Stimulated activated CD4-positive, alpha-beta T cell treated with anti-CD3 and anti-CD28 coated beads, Interleukin-15, amount 100 ng/mL, for 48 hours (primary cell): ENCODE measurements at regions not wholly inside any gene's neighbourhood (a gene's known extent, or its start where the extent isn't known, plus 50 kb on each side); places are given as distances from the start of the nearest gene placed in this dataset.

Source experiments
- DNase-seq, 2 donors: peaks; one replicate each; pipeline ENCODE4 v3.0.0-alpha.2; 2020; ENCODE audit warnings: low read depth in 2 of 2

GRCh38 chr14:53613404-53614253, 343.0 kb downstream of the BMP4 start:
- DNase-seq = no peak

GRCh38 chr14:53610947-53611346, 345.7 kb downstream of the BMP4 start:
- DNase-seq = no peak

- DNase-seq = no peak
Observed at GRCh38 chr14:53609009-53609408, 347.6 kb downstream of the BMP4 start.

GRCh38 chr14:53608369-53608768, 348.3 kb downstream of the BMP4 start:
- no peak for DNase-seq

GRCh38 chr14:53606203-53606602, 350.4 kb downstream of the BMP4 start:
- DNase-seq = no peak

GRCh38 chr14:53605562-53605961, 351.1 kb downstream of the BMP4 start:
- no peak for DNase-seq

- DNase-seq = no peak
Observed at GRCh38 chr14:53603994-53604393, 352.6 kb downstream of the BMP4 start.

- DNase-seq = no peak
Observed at GRCh38 chr14:53601409-53601808, 355.2 kb downstream of the BMP4 start.

- no peak for DNase-seq
Observed at GRCh38 chr14:53599221-53599945, 357.2 kb downstream of the BMP4 start.

- no peak for DNase-seq
Observed at GRCh38 chr14:53596853-53597525, 359.6 kb downstream of the BMP4 start.

GRCh38 chr14:53591816-53592215, 364.8 kb downstream of the BMP4 start:
- DNase-seq = no peak

GRCh38 chr14:53581504-53581903, 375.1 kb downstream of the BMP4 start:
- no peak for DNase-seq

GRCh38 chr14:53571641-53572328, 384.8 kb downstream of the BMP4 start:
- no peak for DNase-seq

GRCh38 chr14:53570411-53571387, 385.9 kb downstream of the BMP4 start:
- no peak for DNase-seq

GRCh38 chr14:53569446-53569845, 387.2 kb downstream of the BMP4 start:
- DNase-seq = no peak

GRCh38 chr14:53567236-53567780, 389.3 kb downstream of the BMP4 start:
- DNase-seq = no peak

- DNase-seq = no peak
Observed at GRCh38 chr14:53564870-53565269, 391.8 kb downstream of the BMP4 start.

GRCh38 chr14:53563628-53564027, 393.0 kb downstream of the BMP4 start:
- DNase-seq = no peak

- DNase-seq = no peak
Observed at GRCh38 chr14:53553221-53553620, 400.1 kb upstream of the DDHD1 start.

- no peak for DNase-seq
Observed at GRCh38 chr14:53551862-53552261, 398.7 kb upstream of the DDHD1 start.
